ENCODE measurements at regions not wholly inside any gene's neighbourhood (a gene's known extent, or its start where the extent isn't known, plus 50 kb on each side); places are given as distances from the start of the nearest gene placed in this dataset.

DNA sequence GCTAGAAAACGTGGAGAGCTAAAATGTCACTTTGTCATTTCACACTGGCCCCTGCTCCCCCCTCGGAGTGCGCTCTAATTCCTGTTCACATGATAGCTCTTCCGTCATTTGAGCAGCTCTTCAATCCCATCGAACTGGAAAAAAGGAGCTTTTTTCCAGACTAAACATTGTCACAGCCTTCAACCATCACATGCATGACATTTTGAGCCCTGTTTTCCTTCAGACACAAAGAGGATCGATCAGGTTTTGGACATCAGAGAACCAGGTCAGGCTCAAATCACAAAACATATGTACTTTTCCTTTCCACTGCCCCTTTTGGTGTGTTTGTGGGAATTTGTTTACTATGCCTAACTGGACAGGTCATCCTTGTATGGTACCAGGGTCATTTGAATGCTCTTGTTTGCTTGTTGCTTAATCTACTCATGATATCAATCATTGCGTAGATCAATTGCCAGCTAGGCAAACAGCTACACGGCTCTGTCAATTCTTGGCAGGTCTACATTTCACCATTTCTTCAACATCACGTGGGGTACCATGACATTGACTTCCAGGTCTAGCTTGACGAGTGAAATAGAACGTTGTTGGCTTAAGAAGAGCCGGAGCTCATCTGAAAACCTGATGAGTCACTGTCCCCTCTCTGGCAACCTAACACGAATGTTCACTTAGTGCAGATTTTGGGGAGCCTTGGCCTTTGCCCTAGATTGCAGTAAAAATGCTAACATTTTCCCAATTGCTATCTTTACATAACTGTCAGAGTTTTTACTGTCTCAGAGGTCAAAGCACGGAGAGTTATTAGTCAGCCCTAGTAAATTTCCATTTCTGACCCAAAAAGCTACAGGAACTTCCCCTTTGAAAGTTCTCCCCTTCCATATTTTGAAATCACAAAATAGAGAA lies 87.3 kb downstream of the LYZL2 start:
- TF ChIP-seq, protein P1, sequence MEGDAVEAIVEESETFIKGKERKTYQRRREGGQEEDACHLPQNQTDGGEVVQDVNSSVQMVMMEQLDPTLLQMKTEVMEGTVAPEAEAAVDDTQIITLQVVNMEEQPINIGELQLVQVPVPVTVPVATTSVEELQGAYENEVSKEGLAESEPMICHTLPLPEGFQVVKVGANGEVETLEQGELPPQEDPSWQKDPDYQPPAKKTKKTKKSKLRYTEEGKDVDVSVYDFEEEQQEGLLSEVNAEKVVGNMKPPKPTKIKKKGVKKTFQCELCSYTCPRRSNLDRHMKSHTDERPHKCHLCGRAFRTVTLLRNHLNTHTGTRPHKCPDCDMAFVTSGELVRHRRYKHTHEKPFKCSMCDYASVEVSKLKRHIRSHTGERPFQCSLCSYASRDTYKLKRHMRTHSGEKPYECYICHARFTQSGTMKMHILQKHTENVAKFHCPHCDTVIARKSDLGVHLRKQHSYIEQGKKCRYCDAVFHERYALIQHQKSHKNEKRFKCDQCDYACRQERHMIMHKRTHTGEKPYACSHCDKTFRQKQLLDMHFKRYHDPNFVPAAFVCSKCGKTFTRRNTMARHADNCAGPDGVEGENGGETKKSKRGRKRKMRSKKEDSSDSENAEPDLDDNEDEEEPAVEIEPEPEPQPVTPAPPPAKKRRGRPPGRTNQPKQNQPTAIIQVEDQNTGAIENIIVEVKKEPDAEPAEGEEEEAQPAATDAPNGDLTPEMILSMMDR (IDR thresholded peaks at IDR 0.05): no peak
- TF ChIP-seq POLR2AphosphoS5 (IDR thresholded peaks at IDR 0.05): no peak
- no peak for TF ChIP-seq POLR2A (IDR thresholded peaks at IDR 0.05)
- TF ChIP-seq EP300 (IDR thresholded peaks at IDR 0.05): no peak
